ENCODE measurements at regions not wholly inside any gene's neighbourhood (a gene's known extent, or its start where the extent isn't known, plus 50 kb on each side); places are given as distances from the start of the nearest gene placed in this dataset.

DNA sequence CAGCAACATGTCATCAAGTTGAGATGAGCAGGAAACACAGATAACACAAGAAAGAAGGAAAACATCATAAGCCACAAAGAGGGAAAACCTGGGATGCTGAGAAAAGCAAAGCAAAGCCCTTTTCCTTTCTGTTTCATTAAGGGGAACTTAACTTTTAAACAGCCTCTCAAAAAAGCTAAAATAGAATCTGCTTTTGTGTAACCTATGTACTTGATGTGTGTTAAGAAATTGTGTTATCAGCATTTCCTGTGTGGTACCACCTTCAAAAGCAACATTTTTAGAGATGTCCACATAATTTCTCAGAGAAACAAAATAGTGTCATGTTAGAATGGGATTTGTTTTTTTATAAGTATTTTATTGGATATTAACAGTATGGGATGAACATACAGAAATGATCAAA, 206.2 kb downstream of the IL20RB start:
- no peaks in the 10 kb centered on the region for H3K9me3 ChIP-seq (ENCODE audit: low read length)
- H3K9ac ChIP-seq (ENCODE audit: low read length), result no peak overlapping the region
- no peak overlapping the region for H3K4me3 ChIP-seq (ENCODE audit: low read length)
- H4K20me1 ChIP-seq (ENCODE audit: insufficient read depth), result no peaks in the 10 kb centered on the region
- no peaks in the 10 kb centered on the region for H3K36me3 ChIP-seq (ENCODE audit: insufficient read depth, low read length)
- no peaks in the 10 kb centered on the region for H3K79me2 ChIP-seq (replicated peaks; ENCODE audit: insufficient read depth, low read length)
- H3K9me2 ChIP-seq (ENCODE audit: insufficient read depth, low read length), result no peaks in the 10 kb centered on the region
- no peak overlapping the region for H3K4me2 ChIP-seq (ENCODE audit: low read length)
- H2AFZ ChIP-seq (ENCODE audit: low read depth, low read length), result no peak overlapping the region
- H3K27me3 ChIP-seq (ENCODE audit: insufficient read depth, low read depth, low read length), result no peaks in the 10 kb centered on the region
- TF ChIP-seq, protein P1, sequence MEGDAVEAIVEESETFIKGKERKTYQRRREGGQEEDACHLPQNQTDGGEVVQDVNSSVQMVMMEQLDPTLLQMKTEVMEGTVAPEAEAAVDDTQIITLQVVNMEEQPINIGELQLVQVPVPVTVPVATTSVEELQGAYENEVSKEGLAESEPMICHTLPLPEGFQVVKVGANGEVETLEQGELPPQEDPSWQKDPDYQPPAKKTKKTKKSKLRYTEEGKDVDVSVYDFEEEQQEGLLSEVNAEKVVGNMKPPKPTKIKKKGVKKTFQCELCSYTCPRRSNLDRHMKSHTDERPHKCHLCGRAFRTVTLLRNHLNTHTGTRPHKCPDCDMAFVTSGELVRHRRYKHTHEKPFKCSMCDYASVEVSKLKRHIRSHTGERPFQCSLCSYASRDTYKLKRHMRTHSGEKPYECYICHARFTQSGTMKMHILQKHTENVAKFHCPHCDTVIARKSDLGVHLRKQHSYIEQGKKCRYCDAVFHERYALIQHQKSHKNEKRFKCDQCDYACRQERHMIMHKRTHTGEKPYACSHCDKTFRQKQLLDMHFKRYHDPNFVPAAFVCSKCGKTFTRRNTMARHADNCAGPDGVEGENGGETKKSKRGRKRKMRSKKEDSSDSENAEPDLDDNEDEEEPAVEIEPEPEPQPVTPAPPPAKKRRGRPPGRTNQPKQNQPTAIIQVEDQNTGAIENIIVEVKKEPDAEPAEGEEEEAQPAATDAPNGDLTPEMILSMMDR (IDR thresholded peaks at IDR 0.05; ENCODE audit: poor library complexity, severe bottlenecking), result no peak
- no peak for TF ChIP-seq RAD21 (conservative IDR thresholded peaks at IDR 0.05)
- no peaks in the 10 kb centered on the region for H3F3A ChIP-seq (ENCODE audit: insufficient read depth, low read length, poor library complexity, severe bottlenecking)
- no peak overlapping the region for H3K27ac ChIP-seq (ENCODE audit: low read length)

DNA sequence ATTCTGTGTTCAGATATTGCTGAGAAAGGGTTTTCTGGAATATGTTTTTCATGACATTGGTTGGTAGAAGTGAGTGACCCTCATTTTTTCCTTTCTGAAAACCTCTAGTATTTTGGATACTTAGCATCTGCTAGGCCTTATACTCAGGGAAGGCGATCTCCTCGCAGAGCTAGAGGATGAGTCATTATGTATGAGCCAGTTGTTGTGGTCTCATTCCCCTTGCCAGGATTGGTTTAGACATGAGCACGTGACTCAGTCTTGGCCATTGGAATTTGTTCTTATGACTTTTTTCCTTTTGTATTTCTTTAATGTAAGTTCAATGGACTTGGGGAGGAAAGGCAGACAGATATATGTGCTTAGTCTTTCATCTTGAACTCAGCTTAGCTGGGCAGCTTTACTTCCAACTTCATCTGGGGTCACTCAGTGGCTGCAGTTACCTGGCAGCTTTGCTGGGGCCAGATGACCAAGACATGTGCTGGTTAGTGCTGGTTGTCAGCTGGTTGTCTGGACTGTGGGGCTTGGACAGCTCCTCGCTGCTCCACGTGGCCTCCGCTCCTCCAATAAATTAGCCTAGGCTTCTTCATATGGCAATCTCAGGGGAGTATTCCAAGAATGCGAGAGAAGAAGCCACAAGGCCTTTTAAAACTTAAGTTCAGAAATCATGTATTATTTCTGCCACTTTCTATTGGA, 207.5 kb downstream of the IL20RB start:
- no peaks in the 10 kb centered on the region for H4K20me1 ChIP-seq (ENCODE audit: insufficient read depth)
- no peaks in the 10 kb centered on the region for H3K9me3 ChIP-seq (ENCODE audit: low read length)
- H3K4me2 ChIP-seq (ENCODE audit: low read length), result no peak overlapping the region
- no peak overlapping the region for H2AFZ ChIP-seq (ENCODE audit: low read depth, low read length)
- H3K27me3 ChIP-seq (ENCODE audit: insufficient read depth, low read depth, low read length), result no peaks in the 10 kb centered on the region
- H3K4me3 ChIP-seq (ENCODE audit: low read length), result no peak overlapping the region
- H3K9ac ChIP-seq (ENCODE audit: low read length), result no peak overlapping the region
- H3K9me2 ChIP-seq (ENCODE audit: insufficient read depth, low read length), result no peaks in the 10 kb centered on the region
- H3F3A ChIP-seq (ENCODE audit: insufficient read depth, low read length, poor library complexity, severe bottlenecking), result no peaks in the 10 kb centered on the region
- no peaks in the 10 kb centered on the region for H3K79me2 ChIP-seq (replicated peaks; ENCODE audit: insufficient read depth, low read length)
- H3K27ac ChIP-seq (ENCODE audit: low read length), result no peak overlapping the region
- TF ChIP-seq EP300 (conservative IDR thresholded peaks at IDR 0.05; ENCODE audit: poor library complexity, severe bottlenecking) (no peak), POLR2AphosphoS5 (IDR thresholded peaks at IDR 0.05) (no peak)
- no peaks in the 10 kb centered on the region for H3K36me3 ChIP-seq (ENCODE audit: insufficient read depth, low read length)

GRCh38 chr3:137171834-137172603, 214.2 kb downstream of the IL20RB start:
- no peak overlapping the region for H2AFZ ChIP-seq (ENCODE audit: low read depth, low read length)
- no peaks in the 10 kb centered on the region for H3K27me3 ChIP-seq (ENCODE audit: insufficient read depth, low read depth, low read length)
- no peak overlapping the region for H3K27ac ChIP-seq (ENCODE audit: low read length)
- H3K9me2 ChIP-seq (ENCODE audit: insufficient read depth, low read length), result no peaks in the 10 kb centered on the region
- no peaks in the 10 kb centered on the region for H3K36me3 ChIP-seq (ENCODE audit: insufficient read depth, low read length)
- no peaks in the 10 kb centered on the region for H4K20me1 ChIP-seq (ENCODE audit: insufficient read depth)
- no peak overlapping the region for H3K9ac ChIP-seq (ENCODE audit: low read length)
- no peaks in the 10 kb centered on the region for H3K9me3 ChIP-seq (ENCODE audit: low read length)
- TF ChIP-seq RAD21 (conservative IDR thresholded peaks at IDR 0.05) (no peak), MXI1 (conservative IDR thresholded peaks at IDR 0.05; ENCODE audit: poor library complexity, severe bottlenecking) (no peak)
- no peak overlapping the region for H3K4me2 ChIP-seq (ENCODE audit: low read length)
- no peaks in the 10 kb centered on the region for H3F3A ChIP-seq (ENCODE audit: insufficient read depth, low read length, poor library complexity, severe bottlenecking)
- H3K79me2 ChIP-seq (replicated peaks; ENCODE audit: insufficient read depth, low read length), result no peaks in the 10 kb centered on the region
- no peak overlapping the region for H3K4me3 ChIP-seq (ENCODE audit: low read length)

DNA sequence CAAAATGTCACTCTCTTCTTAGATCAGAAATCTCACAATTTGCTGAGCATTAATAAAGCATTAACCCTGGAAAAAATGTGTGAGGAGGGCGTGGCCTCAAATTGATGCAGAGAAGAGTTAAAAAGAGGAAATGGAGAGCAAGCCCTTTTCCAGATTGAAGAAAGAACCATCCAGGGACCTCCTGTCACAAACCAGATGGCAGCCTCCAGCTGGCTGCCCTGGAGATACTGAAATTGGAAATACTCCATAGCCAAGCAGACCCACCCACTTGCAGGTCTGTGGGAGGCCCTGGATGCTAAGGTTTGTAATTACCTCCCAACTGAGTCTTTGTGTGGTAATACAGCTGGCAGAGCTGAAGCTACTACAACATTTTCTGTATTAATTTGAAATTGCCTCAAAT, 214.9 kb downstream of the IL20RB start:
- Histone ChIP-seq H3K27ac (ENCODE audit: low read length) (no peak overlapping the region), H3K9ac (ENCODE audit: low read length) (no peak overlapping the region), H3K36me3 (ENCODE audit: insufficient read depth, low read length) (no peaks in the 10 kb centered on the region), H3K4me2 (ENCODE audit: low read length) (no peak overlapping the region), H3K4me3 (ENCODE audit: low read length) (no peak overlapping the region), H2AFZ (ENCODE audit: low read depth, low read length) (no peak overlapping the region), H3F3A (ENCODE audit: insufficient read depth, low read length, poor library complexity, severe bottlenecking) (no peaks in the 10 kb centered on the region), H3K79me2 (replicated peaks; ENCODE audit: insufficient read depth, low read length) (no peaks in the 10 kb centered on the region), H3K27me3 (ENCODE audit: insufficient read depth, low read depth, low read length) (no peaks in the 10 kb centered on the region), H4K20me1 (ENCODE audit: insufficient read depth) (no peaks in the 10 kb centered on the region), H3K9me3 (ENCODE audit: low read length) (no peaks in the 10 kb centered on the region), H3K9me2 (ENCODE audit: insufficient read depth, low read length) (no peaks in the 10 kb centered on the region)
- TF ChIP-seq SMC3 (conservative IDR thresholded peaks at IDR 0.05; ENCODE audit: poor library complexity), result no peak
- TF ChIP-seq EP300 (conservative IDR thresholded peaks at IDR 0.05; ENCODE audit: poor library complexity, severe bottlenecking), result no peak
- no peak for TF ChIP-seq TAF1 (IDR thresholded peaks at IDR 0.05; ENCODE audit: low read depth)
- TF ChIP-seq POLR2AphosphoS5 (IDR thresholded peaks at IDR 0.05), result no peak
- no peak for TF ChIP-seq MXI1 (conservative IDR thresholded peaks at IDR 0.05; ENCODE audit: poor library complexity, severe bottlenecking)
- TF ChIP-seq REST (IDR thresholded peaks at IDR 0.05; ENCODE audit: borderline replicate concordance), result no peak
- TF ChIP-seq EZH2 (IDR thresholded peaks at IDR 0.05; ENCODE audit: borderline replicate concordance, insufficient read depth, low read length, poor library complexity, severe bottlenecking), result no peak

All from neural cell (in vitro differentiated cells).